ENCODE measurements at regions not wholly inside any gene's neighbourhood (a gene's known extent, or its start where the extent isn't known, plus 50 kb on each side); places are given as distances from the start of the nearest gene placed in this dataset.

GRCh38 chr5:112685931-112686330 is 51.8 kb upstream of the APC start:
- no TSS peak for BruUV-seq (replicated peaks)
- no peak for FAIRE-seq
- Histone ChIP-seq H2AFZ (ENCODE audit: low read depth, low read length) (no peak overlapping the region), H4K20me1 (replicated peaks; ENCODE audit: control insufficient read depth, insufficient read depth, low read length) (no peaks in the 10 kb centered on the region), H3K9me1 (ENCODE audit: control insufficient read depth, insufficient read depth, low read length) (no peaks in the 10 kb centered on the region), H3K79me2 (ENCODE audit: control insufficient read depth, insufficient read depth, low read length) (no peaks in the 10 kb centered on the region), H3K27ac (ENCODE audit: extremely low read depth, low read depth, low read length) (no peak overlapping the region), H3K4me1 (replicated peaks in 1 of 2; ENCODE audit: control insufficient read depth in 2 of 2, insufficient read depth in 2 of 2, low read length in 2 of 2) (peaks cover 0 to 19% of the 10 kb centered on the region in 2 experiments; a peak in 3 of 5 replicates), H3K27me3 (ENCODE audit: control insufficient read depth in 2 of 2, insufficient read depth in 2 of 2, low read length in 2 of 2) (peaks cover 0 to 2% of the 10 kb centered on the region in 2 experiments; a peak in 1 of 5 replicates), H3K9ac (ENCODE audit: insufficient read depth in 1 of 2, low read depth in 2 of 2, low read length in 2 of 2) (no peak overlapping the region), H3K9me3 (replicated peaks; ENCODE audit: control insufficient read depth, insufficient read depth, low read depth, low read length) (no peaks in the 10 kb centered on the region), H3K4me2 (ENCODE audit: insufficient read depth, low read length) (no peak overlapping the region), H3K36me3 (ENCODE audit: control insufficient read depth, insufficient read depth, low read length) (no peaks in the 10 kb centered on the region), H3K4me3 (no peak overlapping the region)
- intact Hi-C loops (cut with micrococcal nuclease): no loop called here
- TF ChIP-seq ARID1B (IDR thresholded peaks at IDR 0.05): no peak
- TF ChIP-seq EWSR1 (IDR thresholded peaks at IDR 0.05; ENCODE audit: borderline replicate concordance, low read depth, partially characterized antibody): no peak
- TF ChIP-seq ZBTB49 (CRISPR knock-in tag; IDR thresholded peaks at IDR 0.05; ENCODE audit: borderline replicate concordance): no peak
- no peak for TF ChIP-seq ZNF551 (CRISPR knock-in tag; IDR thresholded peaks at IDR 0.05)
- no peak for TF ChIP-seq TCF7L2 (IDR thresholded peaks at IDR 0.05; ENCODE audit: low read depth, low read length)
- TF ChIP-seq JUNB (CRISPR knock-in tag; conservative IDR thresholded peaks at IDR 0.05): no peak
- TF ChIP-seq SRSF3 (IDR thresholded peaks at IDR 0.05; ENCODE audit: insufficient read depth, low read length): no peak
- no peak for TF ChIP-seq ZNF41 (CRISPR knock-in tag; conservative IDR thresholded peaks at IDR 0.05)
- no peak for DNase-seq (ENCODE audit: extremely low read depth in 1 of 4, low spot score in 3 of 4)
- ChIA-PET CTCF (ENCODE audit: low intra/inter-chr PET ratio) (no interaction called here), POLR2A (interaction anchor here (2.0 kb wide), 1 partner anchor 9 kb away, joined by 8 read pairs; no protein-coding TSS in a partner anchor)
- no peak for ATAC-seq
- in situ Hi-C loops (cut with MboI): loop anchor here (5.0 kb wide), 1 partner anchor 71 kb away; no protein-coding TSS in a partner anchor
- WGBS (ENCODE audit: insufficient coverage, low coverage, missing lambda C conversion rate): 4% methylated on average over 2 of the region's 2 CpGs
